H9 (cell line): ENCODE measurements at regions not wholly inside any gene's neighbourhood (a gene's known extent, or its start where the extent isn't known, plus 50 kb on each side); places are given as distances from the start of the nearest gene placed in this dataset.

Experiments
- DNase-seq: peaks from one replicate; pipeline ENCODE4 v3.0.0-alpha.2; 2017
- H2AFZ ChIP-seq: one replicate; pipeline ENCODE4 v1.6.1; 2013; ENCODE audit warnings: mild to moderate bottlenecking, low read length, control low read depth, moderate library complexity
- H2AK5ac ChIP-seq: 2 replicates; pipeline ENCODE4 v1.6.1; 2013; ENCODE audit warnings: low read length, control low read depth, mixed read lengths; ENCODE audit not compliant: insufficient read length
- H2BK120ac ChIP-seq: one replicate; pipeline ENCODE4 v1.6.1; 2013; ENCODE audit warnings: low read depth, mild to moderate bottlenecking, low read length, control low read depth, inconsistent platforms; ENCODE audit not compliant: poor library complexity, severe bottlenecking
- H2BK12ac ChIP-seq: 2 replicates; pipeline ENCODE4 v1.6.1; 2013; ENCODE audit warnings: low read length, control low read depth, mixed read lengths, low read depth; ENCODE audit not compliant: insufficient read length
- H2BK15ac ChIP-seq: 2 replicates; pipeline ENCODE4 v1.6.1; 2013; ENCODE audit warnings: low read depth, low read length, control low read depth
- H2BK20ac ChIP-seq: one replicate; pipeline ENCODE4 v1.6.1; 2013; ENCODE audit warnings: low read depth, mild to moderate bottlenecking, low read length, control low read depth, inconsistent platforms; ENCODE audit not compliant: poor library complexity, severe bottlenecking
- H2BK5ac ChIP-seq: 2 replicates; pipeline ENCODE4 v1.6.1; 2013; ENCODE audit warnings: low read length, control low read depth, mixed read lengths; ENCODE audit not compliant: insufficient read length
- H3K14ac ChIP-seq: 2 replicates; pipeline ENCODE4 v1.6.1; 2013; ENCODE audit warnings: low read length, control low read depth; ENCODE audit not compliant: insufficient read depth
- H3K18ac ChIP-seq: 2 replicates; pipeline ENCODE4 v1.6.1; 2013; ENCODE audit warnings: low read depth, mild to moderate bottlenecking, mixed read lengths, low read length, control low read depth; ENCODE audit not compliant: insufficient read length
- H3K23ac ChIP-seq: 2 replicates; pipeline ENCODE4 v1.6.1; 2013; ENCODE audit warnings: low read length, control low read depth, mixed read lengths, low read depth; ENCODE audit not compliant: insufficient read length
- H3K23me2 ChIP-seq: 2 replicates; pipeline ENCODE4 v1.6.1; 2013; ENCODE audit warnings: low read depth, mild to moderate bottlenecking, mixed read lengths, low read length, control low read depth; ENCODE audit not compliant: insufficient read length, poor library complexity, severe bottlenecking
- H3K27ac ChIP-seq: 2 replicates; pipeline ENCODE4 v1.5.1; 2013; ENCODE audit warnings: low read length, control low read depth, mixed read lengths, low read depth; ENCODE audit not compliant: insufficient read length
- H3K27me3 ChIP-seq: 2 replicates; pipeline ENCODE4 v1.6.1; 2013; ENCODE audit warnings: low read length, control low read depth, inconsistent platforms; ENCODE audit not compliant: insufficient read depth
- H3K4ac ChIP-seq: 2 replicates; pipeline ENCODE4 v1.6.1; 2013; ENCODE audit warnings: low read depth, mild to moderate bottlenecking, control low read depth, inconsistent platforms, low read length, moderate library complexity
- H3K4me1 ChIP-seq: 2 replicates; pipeline ENCODE4 v1.6.1; 2013; ENCODE audit warnings: low read length, control low read depth, inconsistent platforms; ENCODE audit not compliant: insufficient read depth
- H3K4me2 ChIP-seq: 2 replicates; pipeline ENCODE4 v1.6.1; 2013; ENCODE audit warnings: low read length, control low read depth, mixed read lengths; ENCODE audit not compliant: insufficient read length, insufficient read depth
- H3K56ac ChIP-seq: 2 replicates; pipeline ENCODE4 v1.6.1; 2013; ENCODE audit warnings: low read depth, mild to moderate bottlenecking, mixed read lengths, low read length, control low read depth; ENCODE audit not compliant: insufficient read length
- H3K79me1 ChIP-seq: 2 replicates; pipeline ENCODE4 v1.6.1; 2013; ENCODE audit warnings: low read depth, mild to moderate bottlenecking, moderate library complexity, low read length, control low read depth, inconsistent platforms; ENCODE audit not compliant: insufficient read depth, poor library complexity, severe bottlenecking
- H3K79me2 ChIP-seq: 2 replicates; pipeline ENCODE4 v1.6.1; 2013; ENCODE audit warnings: low read length, control low read depth, inconsistent platforms; ENCODE audit not compliant: insufficient read depth
- H3K9ac ChIP-seq: 2 replicates; pipeline ENCODE4 v1.6.1; 2013; ENCODE audit warnings: low read length, control low read depth, mixed read lengths; ENCODE audit not compliant: insufficient read length; ENCODE audit errors: extremely low read depth
- H3K9me3 ChIP-seq: one replicate; pipeline ENCODE4 v1.6.1; 2013; ENCODE audit warnings: low read depth, low read length, inconsistent platforms; ENCODE audit not compliant: control insufficient read depth
- H3T11ph ChIP-seq: one replicate; pipeline ENCODE4 v1.6.1; 2013; ENCODE audit warnings: mild to moderate bottlenecking, low read length, control low read depth, inconsistent platforms
- H4K20me1 ChIP-seq: one replicate; pipeline ENCODE4 v1.6.1; 2013; ENCODE audit not compliant: control insufficient read depth, insufficient read length, insufficient read depth
- H4K5ac ChIP-seq: 2 replicates; pipeline ENCODE4 v1.6.1; 2013; ENCODE audit warnings: low read depth, mild to moderate bottlenecking, mixed read lengths, low read length, control low read depth; ENCODE audit not compliant: insufficient read length
- H4K8ac ChIP-seq: replicated peaks from 2 replicates; pipeline ENCODE4 v1.6.1; 2013; ENCODE audit warnings: low read length, control low read depth, mixed read lengths, low read depth; ENCODE audit not compliant: insufficient read length
- H4K91ac ChIP-seq: 2 replicates; pipeline ENCODE4 v1.6.1; 2013; ENCODE audit warnings: low read depth, mild to moderate bottlenecking, moderate library complexity, mixed read lengths, low read length, control low read depth; ENCODE audit not compliant: insufficient read length
- H3K27ac Mint-ChIP-seq, 3 experiments: 2 replicates in 2 of 3; 3 replicates in 1 of 3; pipeline ENCODE4 v1.8.0; 2020 to 2021; ENCODE audit warnings: mixed read lengths in 3 of 3, mild to moderate bottlenecking in 1 of 3, moderate library complexity in 1 of 3
- H3K27me3 Mint-ChIP-seq: 2 replicates; pipeline ENCODE4 v1.8.0; 2021; ENCODE audit warnings: low read depth, mild to moderate bottlenecking, moderate library complexity, mixed read lengths
- H3K36me3 Mint-ChIP-seq, 3 experiments: 2 replicates in 2 of 3; 3 replicates in 1 of 3; pipeline ENCODE4 v1.8.0; 2020 to 2021; ENCODE audit warnings: low read depth in 3 of 3, mixed read lengths in 3 of 3; ENCODE audit not compliant: insufficient read depth in 1 of 3
- H3K4me1 Mint-ChIP-seq, 2 experiments: 2 replicates each; pipeline ENCODE4 v1.8.0; 2020; ENCODE audit warnings: mixed read lengths in 2 of 2
- H3K4me3 Mint-ChIP-seq, 2 experiments: 2 replicates in 1 of 2; 3 replicates in 1 of 2; pipeline ENCODE4 v1.8.0; 2020 to 2021; ENCODE audit warnings: mild to moderate bottlenecking in 2 of 2, mixed read lengths in 2 of 2, moderate library complexity in 1 of 2
- H3K9me3 Mint-ChIP-seq, 2 experiments: 2 replicates in 1 of 2; 3 replicates in 1 of 2; pipeline ENCODE4 v1.8.0; 2020; ENCODE audit warnings: mild to moderate bottlenecking in 2 of 2, mixed read lengths in 2 of 2, moderate library complexity in 1 of 2
- WGBS: extraction: QIAGEN DNeasy Blood & Tissue Kit; methylation state at CpG from one replicate; pipeline ENCODE4 v1.1.7; 2013; ENCODE audit warnings: missing lambda C conversion rate, low lambda C conversion rate, mixed read lengths; ENCODE audit not compliant: insufficient read length; ENCODE audit errors: extremely low coverage; 5-methylcytosine and 5-hydroxymethylcytosine counted together
- TF ChIP-seq, protein P1 (sequence below): fragments of 200-600 bp; sonication (generic); conservative IDR thresholded peaks from 3 replicates; pipeline ENCODE4 v1.8.0; 2021; ENCODE audit warnings: antibody characterized with exemption, mild to moderate bottlenecking

DNA sequence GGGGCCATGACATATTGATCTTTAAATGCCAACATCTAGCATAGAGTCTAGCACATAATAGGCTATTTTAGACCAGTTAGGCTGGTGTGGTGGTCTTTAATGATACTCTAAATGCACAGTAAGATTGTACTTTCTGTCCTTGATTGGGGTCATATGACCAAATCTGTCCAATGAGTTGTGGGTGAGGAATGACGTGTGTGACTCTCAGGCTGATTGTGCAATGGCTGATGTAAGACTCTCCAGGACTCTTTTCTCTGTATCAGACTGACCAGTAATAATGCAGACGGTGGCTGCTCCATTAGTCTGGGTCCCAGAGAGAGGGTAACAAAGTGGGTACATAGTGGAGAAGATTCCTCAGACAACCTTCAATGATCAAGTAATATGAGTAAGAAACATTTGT, 541.6 kb upstream of the CAMK1G start:
- Mint-ChIP-seq H3K4me1 (peaks cover 0 to 6% of the 10 kb centered on the region in 2 experiments; a peak in 2 of 4 replicates), H3K9me3 (no peaks in the 10 kb centered on the region), H3K36me3 (no peaks in the 10 kb centered on the region), H3K4me3 (no peak overlapping the region), H3K27ac (no peak overlapping the region), H3K27me3 (peaks cover 9% of the 10 kb centered on the region)
- no peak overlapping the region for H3T11ph ChIP-seq
- TF ChIP-seq, protein P1, sequence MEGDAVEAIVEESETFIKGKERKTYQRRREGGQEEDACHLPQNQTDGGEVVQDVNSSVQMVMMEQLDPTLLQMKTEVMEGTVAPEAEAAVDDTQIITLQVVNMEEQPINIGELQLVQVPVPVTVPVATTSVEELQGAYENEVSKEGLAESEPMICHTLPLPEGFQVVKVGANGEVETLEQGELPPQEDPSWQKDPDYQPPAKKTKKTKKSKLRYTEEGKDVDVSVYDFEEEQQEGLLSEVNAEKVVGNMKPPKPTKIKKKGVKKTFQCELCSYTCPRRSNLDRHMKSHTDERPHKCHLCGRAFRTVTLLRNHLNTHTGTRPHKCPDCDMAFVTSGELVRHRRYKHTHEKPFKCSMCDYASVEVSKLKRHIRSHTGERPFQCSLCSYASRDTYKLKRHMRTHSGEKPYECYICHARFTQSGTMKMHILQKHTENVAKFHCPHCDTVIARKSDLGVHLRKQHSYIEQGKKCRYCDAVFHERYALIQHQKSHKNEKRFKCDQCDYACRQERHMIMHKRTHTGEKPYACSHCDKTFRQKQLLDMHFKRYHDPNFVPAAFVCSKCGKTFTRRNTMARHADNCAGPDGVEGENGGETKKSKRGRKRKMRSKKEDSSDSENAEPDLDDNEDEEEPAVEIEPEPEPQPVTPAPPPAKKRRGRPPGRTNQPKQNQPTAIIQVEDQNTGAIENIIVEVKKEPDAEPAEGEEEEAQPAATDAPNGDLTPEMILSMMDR, result no peak
- no peaks in the 10 kb centered on the region for H3K23me2 ChIP-seq
- H2BK12ac ChIP-seq, result no peak overlapping the region
- no peak overlapping the region for H4K8ac ChIP-seq
- H2BK120ac ChIP-seq, result no peak overlapping the region
- H3K4me1 ChIP-seq, result no peaks in the 10 kb centered on the region
- no peak overlapping the region for H2BK5ac ChIP-seq
- no peak overlapping the region for H2BK20ac ChIP-seq
- no peaks in the 10 kb centered on the region for H3K79me2 ChIP-seq
- no peaks in the 10 kb centered on the region for H4K20me1 ChIP-seq
- H4K91ac ChIP-seq, result no peak overlapping the region
- no peak overlapping the region for H3K27ac ChIP-seq
- H4K5ac ChIP-seq, result no peak overlapping the region
- no peaks in the 10 kb centered on the region for H3K79me1 ChIP-seq
- no peak overlapping the region for H3K18ac ChIP-seq
- H2AFZ ChIP-seq, result no peak overlapping the region
- no CpG with 5 or more reads among the region's 2 CpGs for WGBS
- H3K27me3 ChIP-seq, result no peaks in the 10 kb centered on the region
- no peak overlapping the region for H3K14ac ChIP-seq
- H2AK5ac ChIP-seq, result no peak overlapping the region
- H3K4ac ChIP-seq, result no peak overlapping the region
- no peak overlapping the region for H3K23ac ChIP-seq
- H2BK15ac ChIP-seq, result no peak overlapping the region
- H3K56ac ChIP-seq, result no peak overlapping the region
- H3K4me2 ChIP-seq, result no peak overlapping the region
- no peaks in the 10 kb centered on the region for H3K9me3 ChIP-seq
- DNase-seq, result no peak
- H3K9ac ChIP-seq, result no peak overlapping the region
